NB4 (cell line): ENCODE measurements at regions not wholly inside any gene's neighbourhood (a gene's known extent, or its start where the extent isn't known, plus 50 kb on each side); places are given as distances from the start of the nearest gene placed in this dataset.

Experiments
- POLR2A ChIP-seq: IDR thresholded peaks from 2 replicates; pipeline ENCODE4 v1.6.1; 2011; ENCODE audit warnings: mild to moderate bottlenecking; ENCODE audit not compliant: insufficient read length; ENCODE audit errors: extremely low read depth
- TF ChIP-seq, protein P1 (sequence below): IDR thresholded peaks from one replicate; pipeline ENCODE4 v1.5.1; 2012; ENCODE audit warnings: low read depth, low read length

DNA sequence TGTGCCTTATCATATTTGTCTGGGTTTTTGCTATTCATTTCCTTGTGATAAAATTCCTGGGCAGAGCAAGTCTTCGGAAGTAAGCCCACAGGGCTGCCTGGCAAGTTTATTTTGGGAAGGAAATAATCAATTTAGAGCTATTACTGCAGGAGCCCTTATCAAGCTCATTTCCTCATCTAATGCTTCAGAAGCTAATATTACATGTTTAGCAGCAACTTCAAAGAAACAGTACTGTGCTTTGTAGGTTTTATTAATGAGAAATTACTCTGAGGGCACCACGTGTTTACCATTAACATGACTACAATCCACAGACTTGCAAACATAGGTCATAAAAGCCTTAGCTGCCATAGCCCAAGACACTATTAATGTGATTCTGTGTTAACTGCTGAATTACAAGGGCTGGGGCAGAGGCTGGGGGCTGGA is 540.0 kb downstream of the SPRY1 start:
- no peak for TF ChIP-seq POLR2A
- TF ChIP-seq, protein P1, sequence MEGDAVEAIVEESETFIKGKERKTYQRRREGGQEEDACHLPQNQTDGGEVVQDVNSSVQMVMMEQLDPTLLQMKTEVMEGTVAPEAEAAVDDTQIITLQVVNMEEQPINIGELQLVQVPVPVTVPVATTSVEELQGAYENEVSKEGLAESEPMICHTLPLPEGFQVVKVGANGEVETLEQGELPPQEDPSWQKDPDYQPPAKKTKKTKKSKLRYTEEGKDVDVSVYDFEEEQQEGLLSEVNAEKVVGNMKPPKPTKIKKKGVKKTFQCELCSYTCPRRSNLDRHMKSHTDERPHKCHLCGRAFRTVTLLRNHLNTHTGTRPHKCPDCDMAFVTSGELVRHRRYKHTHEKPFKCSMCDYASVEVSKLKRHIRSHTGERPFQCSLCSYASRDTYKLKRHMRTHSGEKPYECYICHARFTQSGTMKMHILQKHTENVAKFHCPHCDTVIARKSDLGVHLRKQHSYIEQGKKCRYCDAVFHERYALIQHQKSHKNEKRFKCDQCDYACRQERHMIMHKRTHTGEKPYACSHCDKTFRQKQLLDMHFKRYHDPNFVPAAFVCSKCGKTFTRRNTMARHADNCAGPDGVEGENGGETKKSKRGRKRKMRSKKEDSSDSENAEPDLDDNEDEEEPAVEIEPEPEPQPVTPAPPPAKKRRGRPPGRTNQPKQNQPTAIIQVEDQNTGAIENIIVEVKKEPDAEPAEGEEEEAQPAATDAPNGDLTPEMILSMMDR: no peak
